ENCODE measurements at regions not wholly inside any gene's neighbourhood (a gene's known extent, or its start where the extent isn't known, plus 50 kb on each side); places are given as distances from the start of the nearest gene placed in this dataset.

GRCh38 chr12:92597997-92598396, 104.8 kb upstream of the PLEKHG7 start:
- Histone ChIP-seq H3K36me3 (no peaks in the 10 kb centered on the region), H3K4me1 (peaks cover 8% of the 10 kb centered on the region)
- no peak for TF ChIP-seq CTCF (IDR thresholded peaks at IDR 0.05; ENCODE audit: low read depth, low read length)

GRCh38 chr12:92597118-92597517, 105.7 kb upstream of the PLEKHG7 start:
- no peak for TF ChIP-seq CTCF (IDR thresholded peaks at IDR 0.05; ENCODE audit: low read depth, low read length)
- Histone ChIP-seq H3K9me3 (peaks cover 6% of the 10 kb centered on the region; the same call in 1 of the 2 replicates), H3K4me1 (peaks cover 8% of the 10 kb centered on the region)

More at GRCh38 chr12:92597997-92598396, 104.8 kb upstream of the PLEKHG7 start:
- H3K9me3 ChIP-seq, result peaks cover 6% of the 10 kb centered on the region; the same call in 1 of the 2 replicates
- no peak for DNase-seq
- no peaks in the 10 kb centered on the region for H3K27me3 ChIP-seq
- H3K4me3 ChIP-seq (ENCODE audit: low read depth, low read length), result no peak overlapping the region

GRCh38 chr12:92596383-92596782, 106.4 kb upstream of the PLEKHG7 start:
- no peak for DNase-seq
- TF ChIP-seq CTCF (IDR thresholded peaks at IDR 0.05; ENCODE audit: low read depth, low read length), result no peak
- Histone ChIP-seq H3K4me1 (peaks cover 8% of the 10 kb centered on the region), H3K36me3 (no peaks in the 10 kb centered on the region), H3K9me3 (peaks cover 6% of the 10 kb centered on the region; the same call in 1 of the 2 replicates), H3K27me3 (no peaks in the 10 kb centered on the region), H3K4me3 (ENCODE audit: low read depth, low read length) (no peak overlapping the region)

More at GRCh38 chr12:92597118-92597517, 105.7 kb upstream of the PLEKHG7 start:
- no peak for DNase-seq
- Histone ChIP-seq H3K4me3 (ENCODE audit: low read depth, low read length) (no peak overlapping the region), H3K27me3 (no peaks in the 10 kb centered on the region), H3K36me3 (no peaks in the 10 kb centered on the region)

GRCh38 chr12:92595663-92596062, 107.1 kb upstream of the PLEKHG7 start:
- TF ChIP-seq CTCF (IDR thresholded peaks at IDR 0.05; ENCODE audit: low read depth, low read length), result no peak
- Histone ChIP-seq H3K36me3 (no peaks in the 10 kb centered on the region), H3K4me3 (ENCODE audit: low read depth, low read length) (no peak overlapping the region)

GRCh38 chr12:92593734-92594402, 108.9 kb upstream of the PLEKHG7 start:
- Histone ChIP-seq H3K36me3 (no peaks in the 10 kb centered on the region), H3K4me3 (ENCODE audit: low read depth, low read length) (no peak overlapping the region), H3K9me3 (no peaks in the 10 kb centered on the region), H3K27me3 (no peaks in the 10 kb centered on the region), H3K4me1 (peaks cover 8% of the 10 kb centered on the region)
- no peak for TF ChIP-seq CTCF (IDR thresholded peaks at IDR 0.05; ENCODE audit: low read depth, low read length)
- DNase-seq, result no peak

More at GRCh38 chr12:92595663-92596062, 107.1 kb upstream of the PLEKHG7 start:
- H3K9me3 ChIP-seq, result peaks cover 6% of the 10 kb centered on the region; the same call in 1 of the 2 replicates
- no peak for DNase-seq
- peaks cover 8% of the 10 kb centered on the region for H3K4me1 ChIP-seq
- no peaks in the 10 kb centered on the region for H3K27me3 ChIP-seq

GRCh38 chr12:92585115-92585727, 117.6 kb upstream of the PLEKHG7 start:
- Histone ChIP-seq H3K4me3 (ENCODE audit: low read depth, low read length) (no peak overlapping the region), H3K27me3 (no peaks in the 10 kb centered on the region), H3K9me3 (no peaks in the 10 kb centered on the region), H3K4me1 (peaks cover 12% of the 10 kb centered on the region), H3K36me3 (no peaks in the 10 kb centered on the region)
- DNase-seq, result no peak
- TF ChIP-seq CTCF (IDR thresholded peaks at IDR 0.05; ENCODE audit: low read depth, low read length), result no peak

Measured in BE2C (cell line).